ENCODE measurements at regions not wholly inside any gene's neighbourhood (a gene's known extent, or its start where the extent isn't known, plus 50 kb on each side); places are given as distances from the start of the nearest gene placed in this dataset.

- DNase-seq (ENCODE audit: low spot score in 2 of 2) (no peak), FAIRE-seq (no peak)
Observed at GRCh38 chr2:107195631-107196030, 309.7 kb upstream of the ST6GAL2 start.

DNA sequence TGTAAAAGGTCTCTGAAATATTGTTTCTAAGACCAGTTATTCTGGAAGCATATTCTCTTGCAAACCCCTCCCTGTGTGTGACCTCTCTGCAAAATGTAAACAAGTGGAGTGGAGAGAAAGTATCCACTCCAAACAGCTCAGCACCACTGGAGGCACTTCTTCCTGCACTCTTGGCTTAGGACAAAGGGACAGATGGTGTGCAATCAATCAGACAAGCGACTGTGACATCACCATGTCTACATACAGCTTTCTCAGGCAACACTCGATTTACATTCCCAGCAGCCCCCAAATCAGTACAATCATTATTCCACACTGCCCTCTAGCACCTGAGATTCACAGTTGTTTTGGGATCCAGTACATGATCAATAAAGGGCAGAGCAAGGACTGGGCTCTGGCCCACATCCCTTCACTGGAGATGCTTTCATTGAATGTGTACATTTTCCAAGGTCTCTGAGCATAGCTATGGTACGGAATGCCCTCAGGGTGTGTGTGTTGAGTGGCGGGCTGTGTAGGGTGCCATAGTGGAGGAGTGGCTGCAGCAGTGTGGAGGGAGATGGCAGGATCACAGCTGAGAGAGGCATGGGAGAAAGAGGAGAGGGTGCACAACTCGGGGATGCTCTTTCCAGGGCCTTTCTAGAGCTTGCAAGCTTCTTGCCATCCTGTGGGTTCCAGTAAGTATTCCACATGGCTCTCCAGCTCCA lies 311.8 kb upstream of the ST6GAL2 start:
- FAIRE-seq (no peak), DNase-seq (ENCODE audit: low spot score in 2 of 2) (no peak)

DNA sequence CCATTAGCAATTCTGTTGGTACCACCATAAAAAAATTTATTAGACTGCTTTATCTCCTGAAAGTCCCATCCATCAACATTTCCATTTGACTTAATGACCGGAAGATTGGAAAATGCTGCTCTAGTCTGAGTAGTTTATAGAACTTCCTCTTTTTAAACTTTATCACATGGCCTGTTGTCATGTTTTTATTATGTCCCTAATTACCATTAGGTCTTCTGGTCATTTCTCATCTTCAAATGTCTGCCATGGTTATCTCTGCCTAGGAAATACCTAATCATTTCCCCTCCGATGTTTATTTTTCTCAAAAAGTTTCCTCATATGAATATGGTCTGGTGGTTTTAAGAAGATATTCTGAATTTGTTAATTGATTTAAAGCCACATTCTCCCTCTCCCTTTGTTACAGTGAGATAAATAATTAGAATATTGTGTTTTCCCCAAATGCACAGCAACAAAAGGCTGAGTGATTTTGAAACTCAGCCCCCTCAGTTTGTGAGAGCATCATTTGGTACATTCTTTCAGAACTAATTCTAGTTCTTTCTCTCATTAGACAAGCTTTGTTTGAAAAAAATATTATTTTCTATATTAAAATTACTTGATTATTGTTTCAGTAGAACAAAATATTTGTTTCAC lies 317.1 kb upstream of the ST6GAL2 start:
- DNase-seq (ENCODE audit: low spot score in 2 of 2) = no peak
- no peak for FAIRE-seq

GRCh38 chr2:107215401-107216350 lies 329.7 kb upstream of the ST6GAL2 start:
- no peak for FAIRE-seq
- no peak for DNase-seq (ENCODE audit: low spot score in 2 of 2)

GRCh38 chr2:107218208-107218607 lies 332.2 kb upstream of the ST6GAL2 start:
- FAIRE-seq (no peak), DNase-seq (ENCODE audit: low spot score in 2 of 2) (no peak)

DNA sequence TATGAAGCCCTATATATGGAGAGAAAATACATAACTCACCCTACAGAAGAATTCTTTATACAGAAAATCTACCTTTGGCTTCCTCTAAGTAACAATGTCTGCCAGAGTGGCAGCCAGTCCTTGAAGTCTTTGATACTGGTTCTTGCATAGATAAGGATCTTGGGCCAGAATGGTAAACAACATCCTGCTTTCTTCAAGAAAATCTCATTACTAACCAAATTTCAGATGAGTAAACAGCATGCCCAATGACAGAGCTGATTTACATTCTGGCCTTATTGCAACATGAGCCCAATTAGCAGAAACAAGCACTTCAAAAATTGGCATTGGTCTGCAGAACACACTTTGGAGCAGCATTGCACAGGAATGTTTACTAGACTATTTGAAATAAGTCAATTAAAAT lies 336.5 kb upstream of the ST6GAL2 start:
- DNase-seq (ENCODE audit: low spot score in 2 of 2) = no peak

GRCh38 chr2:107235491-107236254 lies 349.7 kb upstream of the ST6GAL2 start:
- DNase-seq (ENCODE audit: low spot score in 2 of 2) = no peak
- no peak for FAIRE-seq

More for the DNA sequence above, 336.5 kb upstream of the ST6GAL2 start:
- no peak for FAIRE-seq

DNA sequence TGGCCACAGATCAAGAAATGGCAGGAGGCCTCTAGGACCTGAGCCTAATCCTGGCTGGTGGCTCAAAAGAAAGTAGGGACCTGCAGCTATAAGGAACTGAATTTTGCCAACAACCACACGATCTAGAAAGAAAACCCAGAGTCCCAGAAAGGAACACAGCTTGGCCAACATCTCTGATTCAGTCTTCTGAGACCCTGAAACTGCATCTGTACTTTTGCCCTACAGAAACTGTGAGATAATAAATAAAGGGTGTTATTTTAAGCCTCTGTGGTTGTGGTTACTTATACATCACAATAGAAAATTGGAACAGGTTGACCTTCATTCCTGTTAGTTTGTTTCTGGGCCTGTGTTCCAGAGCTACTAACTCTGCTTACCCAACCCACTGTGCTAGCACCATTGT lies 356.8 kb upstream of the ST6GAL2 start:
- FAIRE-seq = no peak

GRCh38 chr2:107248932-107249331 lies 363.0 kb upstream of the ST6GAL2 start:
- DNase-seq (ENCODE audit: low spot score in 2 of 2) = no peak
- FAIRE-seq = no peak

More for the DNA sequence above, 356.8 kb upstream of the ST6GAL2 start:
- DNase-seq (ENCODE audit: low spot score in 2 of 2) = no peak

DNA sequence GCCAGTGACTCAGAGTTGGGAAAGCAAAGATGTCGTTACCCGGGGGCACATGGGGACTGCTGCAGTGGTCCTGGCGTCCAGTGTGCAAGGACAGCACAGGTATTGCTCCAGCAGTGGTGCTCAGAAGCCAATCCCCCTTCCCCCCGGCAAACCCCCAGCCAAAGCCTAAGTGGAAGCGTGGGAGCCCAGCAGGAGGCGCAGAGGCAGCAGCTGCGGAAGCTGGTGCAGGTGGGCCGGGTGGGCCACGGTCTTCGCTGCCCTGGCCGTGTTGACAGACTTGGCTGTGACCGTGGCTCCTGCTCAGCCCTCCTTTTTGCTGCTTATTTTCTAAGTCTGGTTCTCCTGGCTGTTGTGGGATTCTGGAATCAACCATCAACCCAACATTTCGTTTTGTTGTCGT lies 369.8 kb upstream of the ST6GAL2 start:
- FAIRE-seq (no peak), DNase-seq (ENCODE audit: low spot score in 2 of 2) (no peak)

DNA sequence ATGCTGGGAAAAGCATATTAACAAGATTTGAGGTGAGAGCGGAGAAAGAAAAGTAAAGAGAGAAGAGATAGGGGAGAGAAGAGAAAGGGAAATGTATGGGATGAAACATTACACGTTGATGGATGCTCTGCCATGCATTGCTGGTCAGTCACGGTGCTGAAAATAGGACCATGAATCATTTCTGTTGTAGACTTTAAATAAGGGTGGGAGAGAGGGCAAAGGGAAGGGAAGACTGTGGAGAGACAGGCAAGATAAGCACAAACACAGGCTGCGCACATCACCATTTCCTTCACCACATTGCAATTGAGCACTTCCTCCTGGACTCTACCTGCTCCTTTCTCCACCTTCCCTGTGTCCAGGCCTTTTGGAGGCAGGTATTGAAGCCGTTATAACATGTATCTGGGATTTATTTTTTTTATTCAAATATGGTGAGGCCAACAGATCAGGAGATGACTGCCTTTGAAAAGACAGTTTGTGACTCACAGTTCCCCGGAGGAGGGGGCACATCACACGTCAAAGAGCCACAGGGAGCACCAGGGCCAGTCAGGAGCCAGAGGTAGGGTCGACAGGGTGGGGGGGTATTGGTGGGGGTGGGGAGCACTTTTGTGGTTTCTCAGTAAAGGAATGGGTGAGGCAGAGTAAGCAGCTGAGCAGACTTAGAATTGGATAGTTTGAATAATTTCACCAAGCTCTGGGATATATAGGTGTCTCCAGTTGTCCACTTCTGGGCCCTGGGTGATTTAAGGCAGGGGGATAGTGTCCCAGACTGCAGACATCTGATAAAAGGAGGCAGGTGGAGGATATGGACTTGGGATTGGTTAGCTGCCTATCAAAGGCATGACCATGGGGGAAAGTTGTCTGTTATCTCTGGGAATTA lies 372.8 kb upstream of the ST6GAL2 start:
- FAIRE-seq (no peak), DNase-seq (ENCODE audit: low spot score in 2 of 2) (no peak)

DNA sequence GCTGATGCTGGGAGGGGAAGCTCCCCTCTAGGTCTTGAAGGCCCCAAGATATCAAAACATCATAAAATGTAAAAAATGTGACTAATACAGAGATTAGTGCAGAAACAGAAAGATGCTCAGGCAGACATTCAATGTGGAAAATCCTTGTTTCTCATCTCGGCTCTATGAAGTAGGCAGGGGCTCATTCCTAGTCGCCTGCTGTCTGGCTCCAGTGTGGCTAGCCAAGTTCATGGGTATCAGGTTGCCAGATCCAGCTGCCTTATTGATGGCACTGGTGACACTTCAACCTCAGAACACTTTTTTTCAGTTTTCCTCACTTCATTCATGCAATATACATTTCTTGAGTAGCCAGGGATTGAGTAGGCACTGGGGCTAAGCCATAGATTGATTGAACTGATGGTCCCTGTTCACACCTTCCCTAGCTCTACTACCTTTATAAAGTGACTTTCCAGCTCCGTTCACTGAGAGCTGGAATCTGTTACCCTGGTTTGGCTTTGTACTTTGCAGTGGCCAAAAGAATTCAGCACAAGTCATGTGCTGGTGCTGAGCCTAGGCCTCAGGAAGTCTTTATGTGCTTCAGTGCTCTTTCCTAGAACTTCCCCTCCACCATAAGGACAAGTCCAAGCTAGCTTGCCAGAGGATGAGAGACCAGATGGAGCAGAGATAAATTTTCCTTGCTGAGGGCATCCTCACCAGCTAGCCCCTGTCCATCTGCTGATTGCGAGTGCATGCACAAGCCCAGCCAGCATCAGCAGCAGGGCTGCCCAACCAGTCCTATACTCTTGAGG lies 373.6 kb upstream of the ST6GAL2 start:
- DNase-seq (ENCODE audit: low spot score in 2 of 2) (no peak), FAIRE-seq (no peak)

DNA sequence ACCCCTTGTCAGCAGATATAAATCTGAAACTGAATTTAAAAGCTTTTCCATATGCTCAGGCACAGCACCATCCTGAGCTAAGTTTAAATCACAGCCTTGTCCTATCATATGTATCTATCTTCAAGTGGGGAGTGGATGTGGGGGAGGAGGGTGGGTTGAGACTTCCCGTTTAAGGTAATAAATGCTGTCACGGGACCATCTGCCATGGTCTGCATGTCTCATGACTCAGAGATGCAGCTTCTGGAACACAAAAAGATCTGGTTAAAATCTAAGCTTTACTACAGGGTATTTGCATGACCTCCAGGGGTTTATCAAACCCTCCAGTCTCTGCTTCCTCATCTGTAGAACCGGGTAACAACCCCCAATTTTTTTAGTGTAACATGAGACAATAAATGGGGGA lies 377.7 kb upstream of the ST6GAL2 start:
- peak in 1 of 2 donors; percentile 2 for DNase-seq (ENCODE audit: low spot score in 2 of 2)
- no peak for FAIRE-seq

DNA sequence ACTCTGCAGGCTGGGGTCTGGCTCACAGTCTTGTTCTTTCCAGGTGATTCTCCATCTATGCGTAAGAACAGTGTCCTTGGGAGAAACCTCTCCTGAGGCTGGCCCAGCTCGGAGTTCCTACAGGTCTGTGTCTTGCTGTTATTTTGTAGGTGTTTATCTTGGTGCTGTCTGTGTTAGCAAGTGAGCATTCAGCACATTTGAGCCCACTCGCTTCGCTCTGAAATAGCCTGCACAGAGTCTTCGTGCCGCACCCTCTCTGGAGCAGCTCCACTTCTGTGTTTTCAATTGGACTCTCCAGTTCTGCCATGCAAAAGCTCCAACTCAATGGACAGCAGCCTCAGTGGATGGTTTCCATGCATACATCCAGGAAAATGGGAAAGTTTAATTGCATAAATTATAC lies 378.2 kb upstream of the ST6GAL2 start:
- FAIRE-seq = no peak
- DNase-seq (ENCODE audit: low spot score in 2 of 2) = no peak

- no peak for FAIRE-seq
Observed at GRCh38 chr2:107266555-107266954, 380.6 kb upstream of the ST6GAL2 start.

GRCh38 chr2:107267086-107267485 lies 381.1 kb upstream of the ST6GAL2 start:
- no peak for DNase-seq (ENCODE audit: low spot score in 2 of 2)
- FAIRE-seq = no peak

More at GRCh38 chr2:107266555-107266954, 380.6 kb upstream of the ST6GAL2 start:
- DNase-seq (ENCODE audit: low spot score in 2 of 2) = no peak

DNA sequence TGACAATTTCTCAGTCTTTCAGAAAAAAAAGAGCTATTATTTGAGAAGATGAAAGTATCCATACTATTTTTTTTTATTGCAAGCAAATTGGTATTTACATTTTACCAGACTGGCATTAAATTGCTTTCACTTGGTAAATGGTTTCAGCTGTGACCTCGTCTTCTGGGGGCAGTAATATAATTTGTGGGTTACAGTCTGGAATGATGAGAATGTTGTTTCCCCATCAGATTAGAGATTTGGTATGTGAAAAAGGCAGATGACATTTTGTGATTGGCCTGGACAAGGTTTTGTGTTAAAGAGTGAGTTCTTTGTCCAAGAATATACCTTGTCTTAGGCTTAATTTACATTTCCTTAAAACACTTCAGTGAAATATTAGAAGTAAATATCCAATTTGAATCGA lies 390.1 kb upstream of the ST6GAL2 start:
- FAIRE-seq (no peak), DNase-seq (ENCODE audit: low spot score in 2 of 2) (no peak)

DNA sequence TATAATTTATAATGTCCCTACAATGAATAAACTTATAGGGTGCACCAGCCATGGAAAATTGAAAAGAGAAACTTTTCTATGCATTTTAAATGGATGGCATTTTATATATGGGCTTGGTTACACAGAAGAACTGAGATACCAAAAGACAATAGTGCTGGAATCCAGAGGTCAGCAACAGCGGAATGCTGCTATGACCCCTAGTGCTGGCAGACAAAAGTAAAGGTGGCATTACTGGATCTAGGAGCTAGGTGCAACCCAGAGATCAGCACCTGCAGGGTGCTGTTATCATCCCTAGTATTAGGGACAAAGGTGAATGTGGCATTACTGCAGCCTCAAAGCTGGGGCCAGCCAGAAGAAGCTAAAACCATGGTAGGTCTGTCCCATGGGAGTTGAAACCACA lies 392.7 kb upstream of the ST6GAL2 start:
- DNase-seq (ENCODE audit: low spot score in 2 of 2) (no peak), FAIRE-seq (no peak)

- no peak for FAIRE-seq
- DNase-seq (ENCODE audit: low spot score in 2 of 2) = no peak
Observed at GRCh38 chr2:107281637-107282036, 395.7 kb upstream of the ST6GAL2 start.
